ENCODE measurements at regions not wholly inside any gene's neighbourhood (a gene's known extent, or its start where the extent isn't known, plus 50 kb on each side); places are given as distances from the start of the nearest gene placed in this dataset.

GRCh38 chr20:50387218-50387995 lies 122.8 kb upstream of the PTPN1 start:
- H3K27ac Mint-ChIP-seq, result no peak overlapping the region
- no peak overlapping the region for H3K4me3 Mint-ChIP-seq (ENCODE audit: low read depth)
- H3K36me3 Mint-ChIP-seq (ENCODE audit: insufficient read depth), result no peaks in the 10 kb centered on the region
- H3K9me3 Mint-ChIP-seq (ENCODE audit: low read depth), result no peaks in the 10 kb centered on the region
- H3K27me3 Mint-ChIP-seq, result peaks cover 23% of the 10 kb centered on the region
- TF ChIP-seq CTCF (IDR thresholded peaks at IDR 0.05; ENCODE audit: unreplicated experiment), result no peak
- peaks cover 16% of the 10 kb centered on the region for H3K4me1 Mint-ChIP-seq (ENCODE audit: low read depth)
- no peak for DNase-seq (ENCODE audit: low spot score, unreplicated experiment)

DNA sequence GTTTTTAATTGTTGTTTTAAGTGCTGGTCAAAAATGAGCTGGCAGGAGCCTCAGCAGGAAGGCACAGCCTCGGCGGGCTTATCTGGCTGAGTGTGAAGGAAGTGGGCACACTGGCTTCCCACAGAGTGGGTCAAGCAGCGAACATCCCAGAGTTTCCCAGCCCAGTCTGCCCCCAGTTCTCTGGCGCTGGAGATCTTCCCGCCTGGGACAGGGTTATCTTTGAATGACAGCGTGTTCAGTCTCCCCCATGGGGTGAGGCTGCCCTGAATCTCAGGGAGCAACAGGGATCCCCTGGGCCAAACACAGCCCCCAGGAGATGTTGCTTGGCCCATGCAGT lies 122.2 kb upstream of the PTPN1 start:
- peaks cover 24% of the 10 kb centered on the region for H3K27me3 Mint-ChIP-seq
- H3K4me1 Mint-ChIP-seq (ENCODE audit: low read depth), result peaks cover 16% of the 10 kb centered on the region
- no peak overlapping the region for H3K4me3 Mint-ChIP-seq (ENCODE audit: low read depth)
- no peak for DNase-seq (ENCODE audit: low spot score, unreplicated experiment)
- TF ChIP-seq CTCF (IDR thresholded peaks at IDR 0.05; ENCODE audit: unreplicated experiment), result no peak
- no peak overlapping the region for H3K27ac Mint-ChIP-seq
- H3K9me3 Mint-ChIP-seq (ENCODE audit: low read depth), result no peaks in the 10 kb centered on the region
- no peaks in the 10 kb centered on the region for H3K36me3 Mint-ChIP-seq (ENCODE audit: insufficient read depth)

- Mint-ChIP-seq H3K9me3 (ENCODE audit: low read depth) (no peaks in the 10 kb centered on the region), H3K36me3 (ENCODE audit: insufficient read depth) (no peaks in the 10 kb centered on the region), H3K4me1 (ENCODE audit: low read depth) (peaks cover 16% of the 10 kb centered on the region), H3K27me3 (peaks cover 17% of the 10 kb centered on the region), H3K27ac (no peak overlapping the region), H3K4me3 (ENCODE audit: low read depth) (no peak overlapping the region)
- DNase-seq (ENCODE audit: low spot score, unreplicated experiment), result no peak
- no peak for TF ChIP-seq CTCF (IDR thresholded peaks at IDR 0.05; ENCODE audit: unreplicated experiment)
Observed at GRCh38 chr20:50388733-50389437, 121.3 kb upstream of the PTPN1 start.

DNA sequence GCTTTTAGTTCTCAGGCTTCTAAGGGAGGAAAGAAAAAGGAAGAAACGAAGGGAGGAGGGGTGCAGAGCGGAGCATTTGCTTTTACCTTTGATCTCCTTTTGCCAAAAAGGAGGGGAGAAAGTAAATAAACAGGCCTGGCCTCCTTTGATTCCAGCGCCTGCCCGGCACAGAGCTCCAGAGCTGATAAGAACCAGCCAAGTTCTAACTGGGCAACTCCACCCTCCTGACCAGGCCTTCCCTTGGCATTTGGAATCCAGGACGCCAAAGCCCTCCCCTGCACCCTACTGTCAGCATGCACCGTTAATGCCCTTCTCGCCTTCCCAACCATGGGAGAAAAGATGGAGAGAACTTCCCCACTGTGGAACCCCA lies 120.8 kb upstream of the PTPN1 start:
- no peaks in the 10 kb centered on the region for H3K36me3 Mint-ChIP-seq (ENCODE audit: insufficient read depth)
- peaks cover 17% of the 10 kb centered on the region for H3K27me3 Mint-ChIP-seq
- H3K9me3 Mint-ChIP-seq (ENCODE audit: low read depth), result no peaks in the 10 kb centered on the region
- TF ChIP-seq CTCF (IDR thresholded peaks at IDR 0.05; ENCODE audit: unreplicated experiment), result no peak
- H3K4me3 Mint-ChIP-seq (ENCODE audit: low read depth), result no peak overlapping the region
- no peak overlapping the region for H3K27ac Mint-ChIP-seq
- peaks cover 16% of the 10 kb centered on the region for H3K4me1 Mint-ChIP-seq (ENCODE audit: low read depth)
- DNase-seq (ENCODE audit: low spot score, unreplicated experiment), result no peak

DNA sequence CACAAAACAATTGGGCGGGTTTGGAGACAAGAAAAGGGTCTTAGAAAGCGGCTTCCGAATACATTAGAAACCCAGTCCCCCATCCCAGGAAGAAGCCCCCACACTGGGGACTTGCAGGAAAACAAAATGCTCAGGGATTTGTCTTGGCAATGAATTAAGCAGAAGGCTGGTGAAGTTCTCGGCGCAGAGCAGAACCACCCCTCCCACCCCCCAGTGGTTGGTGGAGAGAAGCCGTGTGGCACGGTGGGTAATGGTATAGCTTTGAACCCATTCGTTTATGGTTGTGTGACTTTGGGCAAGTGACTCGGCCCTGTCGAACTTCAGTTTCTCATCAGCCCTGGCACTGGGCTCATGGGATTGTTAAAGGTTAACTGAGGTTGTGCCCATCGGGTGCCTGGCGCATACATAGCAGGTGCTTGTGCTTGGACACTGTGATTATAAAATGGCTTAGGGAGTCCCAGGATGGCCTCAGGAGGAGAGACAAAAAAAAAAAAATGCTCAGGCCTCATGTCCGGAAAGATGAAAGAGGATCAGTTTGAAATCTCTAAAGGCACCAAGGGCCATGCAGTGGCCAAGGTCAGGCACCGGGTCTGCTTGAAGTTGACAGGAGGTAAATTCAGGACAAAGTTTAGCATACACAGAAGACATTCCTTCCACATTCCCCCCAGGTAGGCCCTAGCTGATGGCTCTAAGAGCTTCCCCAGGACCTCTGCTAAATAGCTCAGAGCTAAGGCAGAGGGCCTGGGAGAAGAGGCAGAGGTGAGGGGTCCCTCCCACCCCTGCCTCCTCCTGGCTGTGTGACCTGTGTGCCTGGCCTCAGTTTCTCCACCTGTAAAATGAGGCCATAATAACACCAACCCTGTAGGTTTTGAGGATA lies 120.1 kb upstream of the PTPN1 start:
- DNase-seq (ENCODE audit: low spot score, unreplicated experiment), result no peak
- no peak for TF ChIP-seq CTCF (IDR thresholded peaks at IDR 0.05; ENCODE audit: unreplicated experiment)
- H3K36me3 Mint-ChIP-seq (ENCODE audit: insufficient read depth), result no peaks in the 10 kb centered on the region
- peaks cover 18% of the 10 kb centered on the region for H3K27me3 Mint-ChIP-seq
- no peak overlapping the region for H3K27ac Mint-ChIP-seq
- H3K4me1 Mint-ChIP-seq (ENCODE audit: low read depth), result peaks cover 16% of the 10 kb centered on the region
- no peak overlapping the region for H3K4me3 Mint-ChIP-seq (ENCODE audit: low read depth)
- no peaks in the 10 kb centered on the region for H3K9me3 Mint-ChIP-seq (ENCODE audit: low read depth)

All from progenitor cell of endocrine pancreas (in vitro differentiated cells).